Prostate gland (tissue), 2 donors: ENCODE measurements at regions not wholly inside any gene's neighbourhood (a gene's known extent, or its start where the extent isn't known, plus 50 kb on each side); places are given as distances from the start of the nearest gene placed in this dataset.

Experiments used
- POLR2A ChIP-seq: fragments of 450-650 bp; IDR thresholded peaks from one replicate; pipeline ENCODE4 v1.6.1; 2016; ENCODE audit warnings: antibody characterized with exemption, mild to moderate bottlenecking
- TF ChIP-seq, protein P1 (sequence below), 4 experiments: fragments of 200-600 bp in 2 of 4; fragments of 450-650 bp in 2 of 4; sonication (generic) in 2 of 4; IDR thresholded peaks; 1 replicate in 3 of 4; 2 replicates in 1 of 4; pipeline ENCODE4 v1.5.1; 2016 to 2019; ENCODE audit warnings: antibody characterized with exemption in 4 of 4, mild to moderate bottlenecking in 2 of 4, moderate library complexity in 2 of 4

DNA sequence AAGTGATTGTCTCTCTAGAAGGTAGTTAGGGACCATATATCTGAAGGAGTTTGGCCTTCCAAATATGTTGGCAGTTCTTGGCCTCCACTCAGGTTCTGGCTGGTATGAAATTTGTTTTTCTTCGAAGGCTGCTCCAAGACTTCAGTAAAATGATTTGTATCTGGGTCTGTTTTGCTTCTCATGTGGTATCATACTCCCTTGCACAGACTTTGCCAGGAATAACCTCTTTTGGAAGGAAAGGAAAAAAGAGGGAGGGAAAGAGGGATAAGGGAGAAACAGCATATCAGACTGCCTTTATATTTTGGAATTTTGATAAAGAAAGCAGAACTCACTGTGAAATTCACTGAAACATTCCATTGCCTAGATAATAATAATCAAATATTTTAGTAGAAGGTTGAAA, 242.1 kb upstream of the HHIP start:
- TF ChIP-seq, protein P1, sequence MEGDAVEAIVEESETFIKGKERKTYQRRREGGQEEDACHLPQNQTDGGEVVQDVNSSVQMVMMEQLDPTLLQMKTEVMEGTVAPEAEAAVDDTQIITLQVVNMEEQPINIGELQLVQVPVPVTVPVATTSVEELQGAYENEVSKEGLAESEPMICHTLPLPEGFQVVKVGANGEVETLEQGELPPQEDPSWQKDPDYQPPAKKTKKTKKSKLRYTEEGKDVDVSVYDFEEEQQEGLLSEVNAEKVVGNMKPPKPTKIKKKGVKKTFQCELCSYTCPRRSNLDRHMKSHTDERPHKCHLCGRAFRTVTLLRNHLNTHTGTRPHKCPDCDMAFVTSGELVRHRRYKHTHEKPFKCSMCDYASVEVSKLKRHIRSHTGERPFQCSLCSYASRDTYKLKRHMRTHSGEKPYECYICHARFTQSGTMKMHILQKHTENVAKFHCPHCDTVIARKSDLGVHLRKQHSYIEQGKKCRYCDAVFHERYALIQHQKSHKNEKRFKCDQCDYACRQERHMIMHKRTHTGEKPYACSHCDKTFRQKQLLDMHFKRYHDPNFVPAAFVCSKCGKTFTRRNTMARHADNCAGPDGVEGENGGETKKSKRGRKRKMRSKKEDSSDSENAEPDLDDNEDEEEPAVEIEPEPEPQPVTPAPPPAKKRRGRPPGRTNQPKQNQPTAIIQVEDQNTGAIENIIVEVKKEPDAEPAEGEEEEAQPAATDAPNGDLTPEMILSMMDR (IDR thresholded peaks at IDR 0.05) = no peak
- no peak for TF ChIP-seq POLR2A
